ENCODE measurements at regions not wholly inside any gene's neighbourhood (a gene's known extent, or its start where the extent isn't known, plus 50 kb on each side); places are given as distances from the start of the nearest gene placed in this dataset.

DNA sequence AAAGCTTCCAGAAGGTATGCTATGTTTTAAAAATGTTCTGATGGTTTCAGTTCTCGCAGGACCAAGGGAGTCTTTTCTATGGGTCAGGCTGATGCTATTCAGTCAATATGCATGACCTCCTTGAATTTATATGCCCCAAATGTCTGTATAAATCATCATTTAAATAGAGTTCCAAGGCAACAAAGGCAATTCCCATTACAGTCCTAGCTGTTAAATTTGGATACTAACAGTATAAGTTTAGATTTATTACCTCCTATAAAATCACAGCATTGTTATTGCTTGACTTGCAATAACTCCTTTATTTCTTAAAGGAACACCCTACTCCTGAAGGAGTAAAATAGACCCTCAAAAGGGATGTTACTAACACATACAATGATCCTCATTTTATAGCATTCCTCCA lies 387.7 kb upstream of the CHD1 start:
- Histone ChIP-seq H3K36me3 (ENCODE audit: control insufficient read depth, insufficient read depth, low read length) (no peaks in the 10 kb centered on the region), H3K27me3 (ENCODE audit: control insufficient read depth, insufficient read depth, low read length) (no peaks in the 10 kb centered on the region), H3K4me1 (ENCODE audit: control insufficient read depth, insufficient read depth, low read length) (no peaks in the 10 kb centered on the region), H3K9me3 (ENCODE audit: control insufficient read depth, insufficient read depth, low read length) (no peaks in the 10 kb centered on the region), H3K27ac (ENCODE audit: low read length) (no peak overlapping the region), H3K4me3 (ENCODE audit: low read length) (no peak overlapping the region)
- Mint-ChIP-seq H3K4me3 (no peak overlapping the region), H3K4me1 (peaks cover 0 to 5% of the 10 kb centered on the region in 2 donors), H3K9me3 (peaks cover 4% of the 10 kb centered on the region in 2 donors), H3K36me3 (no peaks in the 10 kb centered on the region), H3K27me3 (ENCODE audit: low read depth in 2 of 2) (no peaks in the 10 kb centered on the region), H3K27ac (no peak overlapping the region)
- TF ChIP-seq, protein P1, sequence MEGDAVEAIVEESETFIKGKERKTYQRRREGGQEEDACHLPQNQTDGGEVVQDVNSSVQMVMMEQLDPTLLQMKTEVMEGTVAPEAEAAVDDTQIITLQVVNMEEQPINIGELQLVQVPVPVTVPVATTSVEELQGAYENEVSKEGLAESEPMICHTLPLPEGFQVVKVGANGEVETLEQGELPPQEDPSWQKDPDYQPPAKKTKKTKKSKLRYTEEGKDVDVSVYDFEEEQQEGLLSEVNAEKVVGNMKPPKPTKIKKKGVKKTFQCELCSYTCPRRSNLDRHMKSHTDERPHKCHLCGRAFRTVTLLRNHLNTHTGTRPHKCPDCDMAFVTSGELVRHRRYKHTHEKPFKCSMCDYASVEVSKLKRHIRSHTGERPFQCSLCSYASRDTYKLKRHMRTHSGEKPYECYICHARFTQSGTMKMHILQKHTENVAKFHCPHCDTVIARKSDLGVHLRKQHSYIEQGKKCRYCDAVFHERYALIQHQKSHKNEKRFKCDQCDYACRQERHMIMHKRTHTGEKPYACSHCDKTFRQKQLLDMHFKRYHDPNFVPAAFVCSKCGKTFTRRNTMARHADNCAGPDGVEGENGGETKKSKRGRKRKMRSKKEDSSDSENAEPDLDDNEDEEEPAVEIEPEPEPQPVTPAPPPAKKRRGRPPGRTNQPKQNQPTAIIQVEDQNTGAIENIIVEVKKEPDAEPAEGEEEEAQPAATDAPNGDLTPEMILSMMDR (IDR thresholded peaks at IDR 0.05), result no peak
- intact Hi-C loops (cut with micrococcal nuclease), result no loop called here
- 94% methylated on average over 1 of the region's 1 CpG for WGBS (ENCODE audit: insufficient coverage)
- DNase-seq (no peak), ATAC-seq (no peak)

DNA sequence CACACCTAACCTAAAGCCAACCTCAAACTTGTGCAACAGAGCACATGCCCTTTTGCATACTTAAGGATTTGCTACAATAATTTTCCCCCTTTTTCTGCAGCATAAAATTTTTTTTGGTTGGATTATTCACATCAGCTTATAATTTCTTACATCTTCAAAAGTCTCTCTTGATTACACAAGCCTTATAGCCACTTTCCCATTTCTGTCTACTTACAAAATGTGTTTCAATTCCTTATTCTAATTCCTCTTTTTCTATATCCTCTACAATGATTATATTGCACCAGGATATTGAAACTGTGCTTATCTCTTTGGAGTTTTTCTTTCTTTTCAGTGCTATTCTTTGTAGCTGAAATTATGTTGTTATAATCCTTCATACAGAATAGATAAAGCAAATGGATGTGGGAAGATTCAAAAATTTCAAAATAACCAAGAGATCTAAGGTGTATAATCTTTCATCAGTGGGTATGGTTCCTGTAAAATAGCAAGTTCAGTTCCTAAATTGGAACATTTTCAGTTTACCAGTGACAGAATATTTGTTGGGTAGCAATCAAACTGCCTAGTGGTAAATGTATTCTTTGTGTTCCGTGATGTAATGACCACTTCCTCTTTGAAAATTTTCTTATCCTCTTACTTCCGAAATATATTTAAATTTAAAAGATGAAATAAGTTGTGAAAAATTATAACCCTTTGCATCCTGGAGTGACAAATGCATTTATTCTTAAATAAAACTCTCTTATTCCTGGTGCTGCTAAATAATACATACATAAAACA lies 386.8 kb upstream of the CHD1 start:
- Histone ChIP-seq H3K36me3 (ENCODE audit: control insufficient read depth, insufficient read depth, low read length) (no peaks in the 10 kb centered on the region), H3K4me1 (ENCODE audit: control insufficient read depth, insufficient read depth, low read length) (no peaks in the 10 kb centered on the region), H3K27me3 (ENCODE audit: control insufficient read depth, insufficient read depth, low read length) (no peaks in the 10 kb centered on the region), H3K27ac (ENCODE audit: low read length) (no peak overlapping the region), H3K4me3 (ENCODE audit: low read length) (no peak overlapping the region), H3K9me3 (ENCODE audit: control insufficient read depth, insufficient read depth, low read length) (no peaks in the 10 kb centered on the region)
- intact Hi-C loops (cut with micrococcal nuclease), result no loop called here
- H3K4me1 Mint-ChIP-seq, result peaks cover 0 to 5% of the 10 kb centered on the region in 2 donors
- H3K36me3 Mint-ChIP-seq, result no peaks in the 10 kb centered on the region
- no peak overlapping the region for H3K4me3 Mint-ChIP-seq
- peaks cover 4% of the 10 kb centered on the region in 2 donors for H3K9me3 Mint-ChIP-seq
- DNase-seq (no peak), ATAC-seq (no peak)
- H3K27ac Mint-ChIP-seq, result no peak overlapping the region
- TF ChIP-seq, protein P1 (IDR thresholded peaks at IDR 0.05), result no peak
- H3K27me3 Mint-ChIP-seq (ENCODE audit: low read depth in 2 of 2), result no peaks in the 10 kb centered on the region
- no CpG with 5 or more reads among the region's 2 CpGs for WGBS (ENCODE audit: insufficient coverage)

DNA sequence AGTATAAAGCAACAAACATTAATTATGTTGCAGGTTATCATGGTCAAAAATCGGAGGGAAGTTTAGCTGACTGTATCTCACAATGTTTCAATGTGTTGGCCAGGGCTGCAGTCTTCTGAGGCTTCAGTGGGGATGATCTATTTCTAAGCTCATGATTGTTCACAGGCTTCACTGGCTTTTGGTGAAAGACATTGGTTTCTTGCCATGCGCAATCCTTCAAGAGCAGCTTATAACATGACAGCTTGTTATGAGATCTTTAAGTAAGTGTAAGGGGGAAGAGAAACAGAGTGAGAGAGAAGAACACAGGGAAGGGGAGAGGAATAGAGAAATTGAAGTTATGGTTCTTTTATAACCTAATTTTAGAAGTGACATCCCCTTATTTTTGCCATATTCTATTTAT lies 385.9 kb upstream of the CHD1 start:
- TF ChIP-seq, protein P1 (IDR thresholded peaks at IDR 0.05), result no peak
- no peaks in the 10 kb centered on the region for H3K9me3 ChIP-seq (ENCODE audit: control insufficient read depth, insufficient read depth, low read length)
- no peaks in the 10 kb centered on the region for H3K4me1 ChIP-seq (ENCODE audit: control insufficient read depth, insufficient read depth, low read length)
- Mint-ChIP-seq H3K4me1 (no peaks in the 10 kb centered on the region), H3K27ac (no peak overlapping the region), H3K4me3 (no peak overlapping the region), H3K27me3 (ENCODE audit: low read depth in 2 of 2) (no peaks in the 10 kb centered on the region), H3K9me3 (peaks cover 4% of the 10 kb centered on the region in 2 donors), H3K36me3 (no peaks in the 10 kb centered on the region)
- no peak overlapping the region for H3K27ac ChIP-seq (ENCODE audit: low read length)
- ATAC-seq (no peak), DNase-seq (no peak)
- intact Hi-C loops (cut with micrococcal nuclease), result no loop called here
- H3K27me3 ChIP-seq (ENCODE audit: control insufficient read depth, insufficient read depth, low read length), result no peaks in the 10 kb centered on the region
- no peak overlapping the region for H3K4me3 ChIP-seq (ENCODE audit: low read length)
- H3K36me3 ChIP-seq (ENCODE audit: control insufficient read depth, insufficient read depth, low read length), result no peaks in the 10 kb centered on the region
- WGBS (ENCODE audit: insufficient coverage), result 98% methylated on average over 2 of the region's 2 CpGs

DNA sequence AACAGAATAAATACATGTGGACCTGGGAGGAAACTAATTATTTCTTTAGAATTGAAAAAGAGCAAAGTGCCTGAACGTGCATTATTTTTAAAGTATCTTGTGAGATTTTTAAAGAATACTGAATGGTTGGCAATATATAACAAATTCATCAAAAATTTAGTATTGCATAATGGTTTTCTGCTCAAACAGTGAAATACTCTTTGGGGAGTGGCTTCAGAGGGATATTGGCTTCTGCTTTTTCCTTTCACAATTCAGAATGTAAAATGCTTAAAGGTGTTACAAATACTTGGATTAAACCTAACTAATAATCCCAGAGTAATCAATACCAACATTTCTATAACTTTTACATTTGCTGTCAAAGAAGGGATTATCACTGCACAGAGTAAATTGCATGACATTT lies 379.3 kb upstream of the CHD1 start:
- Mint-ChIP-seq H3K36me3 (no peaks in the 10 kb centered on the region), H3K4me1 (no peaks in the 10 kb centered on the region), H3K4me3 (no peak overlapping the region), H3K27me3 (ENCODE audit: low read depth in 2 of 2) (no peaks in the 10 kb centered on the region), H3K27ac (no peak overlapping the region), H3K9me3 (peaks cover under 1 to 2% of the 10 kb centered on the region in 2 donors)
- no peak for DNase-seq
- H3K9me3 ChIP-seq (ENCODE audit: control insufficient read depth, insufficient read depth, low read length), result no peaks in the 10 kb centered on the region
- H3K27me3 ChIP-seq (ENCODE audit: control insufficient read depth, insufficient read depth, low read length), result no peaks in the 10 kb centered on the region
- ATAC-seq, result no peak
- TF ChIP-seq, protein P1 (IDR thresholded peaks at IDR 0.05), result no peak
- H3K27ac ChIP-seq (ENCODE audit: low read length), result no peak overlapping the region
- no peaks in the 10 kb centered on the region for H3K36me3 ChIP-seq (ENCODE audit: control insufficient read depth, insufficient read depth, low read length)
- no peaks in the 10 kb centered on the region for H3K4me1 ChIP-seq (ENCODE audit: control insufficient read depth, insufficient read depth, low read length)
- H3K4me3 ChIP-seq (ENCODE audit: low read length), result no peak overlapping the region
- intact Hi-C loops (cut with micrococcal nuclease), result no loop called here
- no CpG with 5 or more reads among the region's 1 CpG for WGBS (ENCODE audit: insufficient coverage)
